ENCODE measurements at regions not wholly inside any gene's neighbourhood (a gene's known extent, or its start where the extent isn't known, plus 50 kb on each side); places are given as distances from the start of the nearest gene placed in this dataset.
"Not testable (repeated sequence)": the region's sequence is repeated elsewhere in the genome, so short reads cannot be mapped to it uniquely, and the experiment has no call there.

DNA sequence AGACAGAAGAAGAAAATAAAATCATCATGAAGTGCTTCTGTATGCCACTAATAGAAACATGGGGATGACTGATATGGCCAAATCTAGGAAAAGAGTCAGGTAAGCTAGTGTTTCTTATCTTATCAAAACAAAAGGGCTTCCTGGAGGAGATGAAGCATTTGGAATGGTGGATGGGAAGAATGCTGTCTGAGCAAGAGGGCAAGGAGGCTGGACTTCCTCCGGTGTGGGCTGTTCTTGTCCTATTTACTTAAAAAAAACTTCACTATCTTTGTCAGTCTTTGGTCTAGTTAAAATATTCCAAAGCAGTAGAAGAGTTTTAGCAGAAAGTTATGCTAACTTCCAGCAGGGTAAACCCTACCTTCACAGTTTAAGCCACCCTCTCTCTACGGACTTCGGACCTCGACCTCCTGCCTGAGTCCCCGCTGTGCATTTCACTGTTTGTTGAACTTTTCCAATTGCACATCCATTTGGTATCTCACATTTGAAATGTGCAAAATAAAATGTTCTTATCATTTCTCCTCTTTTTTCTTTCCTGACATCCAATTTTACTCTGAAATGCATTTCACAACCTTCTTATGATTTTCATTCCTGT, 64.8 kb upstream of the TSPAN2 start:
- TF ChIP-seq, protein P1, sequence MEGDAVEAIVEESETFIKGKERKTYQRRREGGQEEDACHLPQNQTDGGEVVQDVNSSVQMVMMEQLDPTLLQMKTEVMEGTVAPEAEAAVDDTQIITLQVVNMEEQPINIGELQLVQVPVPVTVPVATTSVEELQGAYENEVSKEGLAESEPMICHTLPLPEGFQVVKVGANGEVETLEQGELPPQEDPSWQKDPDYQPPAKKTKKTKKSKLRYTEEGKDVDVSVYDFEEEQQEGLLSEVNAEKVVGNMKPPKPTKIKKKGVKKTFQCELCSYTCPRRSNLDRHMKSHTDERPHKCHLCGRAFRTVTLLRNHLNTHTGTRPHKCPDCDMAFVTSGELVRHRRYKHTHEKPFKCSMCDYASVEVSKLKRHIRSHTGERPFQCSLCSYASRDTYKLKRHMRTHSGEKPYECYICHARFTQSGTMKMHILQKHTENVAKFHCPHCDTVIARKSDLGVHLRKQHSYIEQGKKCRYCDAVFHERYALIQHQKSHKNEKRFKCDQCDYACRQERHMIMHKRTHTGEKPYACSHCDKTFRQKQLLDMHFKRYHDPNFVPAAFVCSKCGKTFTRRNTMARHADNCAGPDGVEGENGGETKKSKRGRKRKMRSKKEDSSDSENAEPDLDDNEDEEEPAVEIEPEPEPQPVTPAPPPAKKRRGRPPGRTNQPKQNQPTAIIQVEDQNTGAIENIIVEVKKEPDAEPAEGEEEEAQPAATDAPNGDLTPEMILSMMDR (IDR thresholded peaks at IDR 0.05; ENCODE audit: low read depth, low read length) = no peak
- DNase-seq (ENCODE audit: low read depth in 2 of 2) = no peak

DNA sequence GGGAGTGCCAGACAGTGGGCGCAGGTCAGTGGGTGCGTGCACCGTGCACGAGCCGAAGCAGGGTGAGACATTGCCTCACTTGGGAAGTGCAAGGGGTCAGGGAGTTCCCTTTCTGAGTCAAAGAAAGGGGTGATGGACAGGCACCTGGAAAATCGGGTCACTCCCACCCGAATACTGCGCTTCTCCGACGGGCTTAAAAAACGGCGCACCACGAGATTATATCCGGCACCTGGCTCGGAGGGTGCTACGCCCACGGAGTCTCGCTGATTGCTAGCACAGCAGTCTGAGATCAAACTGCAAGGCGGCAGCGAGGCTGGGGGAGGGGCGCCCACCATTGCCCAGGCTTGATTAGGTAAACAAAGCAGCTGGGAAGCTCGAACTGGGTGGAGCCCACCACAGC, 58.6 kb upstream of the TSPAN2 start:
- DNase-seq (ENCODE audit: low read depth in 2 of 2); H3K4me3 ChIP-seq (replicated peaks in 1 of 2; ENCODE audit: low read depth in 2 of 2, low read length in 2 of 2): not testable (repeated sequence)

More for the DNA sequence above, 64.8 kb upstream of the TSPAN2 start:
- no peak overlapping the region for H3K4me3 ChIP-seq (replicated peaks in 1 of 2; ENCODE audit: low read depth in 2 of 2, low read length in 2 of 2)

GRCh38 chr1:115145226-115145625, 55.9 kb upstream of the TSPAN2 start:
- no peak overlapping the region for H3K4me3 ChIP-seq (replicated peaks in 1 of 2; ENCODE audit: low read depth in 2 of 2, low read length in 2 of 2)
- TF ChIP-seq, protein P1 (IDR thresholded peaks at IDR 0.05; ENCODE audit: low read depth, low read length) = no peak
- no peak for DNase-seq (ENCODE audit: low read depth in 2 of 2)

GRCh38 chr1:115144176-115144575, 54.9 kb upstream of the TSPAN2 start:
- no peak overlapping the region for H3K4me3 ChIP-seq (replicated peaks in 1 of 2; ENCODE audit: low read depth in 2 of 2, low read length in 2 of 2)
- no peak for DNase-seq (ENCODE audit: low read depth in 2 of 2)
- TF ChIP-seq, protein P1 (IDR thresholded peaks at IDR 0.05; ENCODE audit: low read depth, low read length) = no peak

DNA sequence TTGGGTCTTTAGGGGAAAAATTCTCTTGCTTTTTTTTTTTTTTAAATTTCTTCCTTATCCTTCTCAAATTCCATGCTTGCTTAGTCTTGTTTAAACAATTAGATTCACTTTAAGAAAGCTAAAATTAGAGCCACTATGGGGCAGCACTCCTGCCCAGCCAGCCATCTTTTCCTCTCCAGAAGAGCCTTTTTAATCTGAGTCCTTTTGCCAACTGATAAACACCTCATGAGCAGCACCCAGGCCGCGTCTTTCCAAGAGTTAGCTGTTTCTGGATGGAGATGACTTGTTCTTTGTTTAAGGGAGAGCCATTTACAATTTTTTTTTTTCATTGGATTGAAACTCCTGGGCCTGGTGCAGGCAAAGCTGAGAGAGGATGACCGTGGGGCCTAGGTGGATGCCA, 53.3 kb upstream of the TSPAN2 start:
- DNase-seq (ENCODE audit: low read depth in 2 of 2) = peak; percentile 23 to 67
- TF ChIP-seq, protein P1 (IDR thresholded peaks at IDR 0.05; ENCODE audit: low read depth, low read length) = peak; percentile 12
- H3K4me3 ChIP-seq (replicated peaks in 1 of 2; ENCODE audit: low read depth in 2 of 2, low read length in 2 of 2) = no peak overlapping the region

- TF ChIP-seq, protein P1 (IDR thresholded peaks at IDR 0.05; ENCODE audit: low read depth, low read length) = no peak
- DNase-seq (ENCODE audit: low read depth in 2 of 2) = no peak
- H3K4me3 ChIP-seq (replicated peaks in 1 of 2; ENCODE audit: low read depth in 2 of 2, low read length in 2 of 2) = no peak overlapping the region
Observed at GRCh38 chr1:115141145-115141454, 51.8 kb upstream of the TSPAN2 start.

- TF ChIP-seq, protein P1 (IDR thresholded peaks at IDR 0.05; ENCODE audit: low read depth, low read length) = no peak
- no peak for DNase-seq (ENCODE audit: low read depth in 2 of 2)
- H3K4me3 ChIP-seq (replicated peaks in 1 of 2; ENCODE audit: low read depth in 2 of 2, low read length in 2 of 2) = no peak overlapping the region
Observed at GRCh38 chr1:115140442-115141144, 51.3 kb upstream of the TSPAN2 start.
